GM23338 (cell line): ENCODE measurements at regions not wholly inside any gene's neighbourhood (a gene's known extent, or its start where the extent isn't known, plus 50 kb on each side); places are given as distances from the start of the nearest gene placed in this dataset.

Experiments used
- ATAC-seq: fragments of 200-7000 bp; cut with Tn5 transposase; 3 replicates; pipeline ENCODE4 v1.9.1; 2020
- DNase-seq: peaks from one replicate; pipeline ENCODE4 v3.0.0-alpha.2; 2015; ENCODE audit warnings: low spot score
- H2AFZ ChIP-seq: fragments of 200-600 bp; sonication (generic); 2 replicates; pipeline ENCODE4 v1.8.0; 2016; ENCODE audit warnings: antibody characterized with exemption, mild to moderate bottlenecking, moderate library complexity
- H3F3A ChIP-seq: fragments of 200-600 bp; sonication (generic); replicated peaks from 2 replicates; pipeline ENCODE4 v1.8.0; 2017; ENCODE audit warnings: antibody characterized with exemption, mixed run types, low read depth
- H3K27ac ChIP-seq: fragments of 200-600 bp; sonication (generic); 2 replicates; pipeline ENCODE4 v1.6.1; 2016; ENCODE audit warnings: low read depth
- H3K27me3 ChIP-seq: fragments of 200-600 bp; sonication (generic); 2 replicates; pipeline ENCODE4 v1.8.0; 2016; ENCODE audit warnings: mild to moderate bottlenecking, mixed run types, moderate library complexity; ENCODE audit not compliant: insufficient read depth
- H3K36me3 ChIP-seq: fragments of 200-600 bp; sonication (generic); 2 replicates; pipeline ENCODE4 v1.8.0; 2016; ENCODE audit warnings: mild to moderate bottlenecking; ENCODE audit not compliant: insufficient read depth
- H3K4me1 ChIP-seq: fragments of 200-600 bp; sonication (generic); 2 replicates; pipeline ENCODE4 v1.8.0; 2016; ENCODE audit warnings: mild to moderate bottlenecking, moderate library complexity; ENCODE audit not compliant: insufficient read depth
- H3K4me2 ChIP-seq: fragments of 200-600 bp; sonication (generic); 2 replicates; pipeline ENCODE4 v1.7.1; 2017; ENCODE audit warnings: mixed run types
- H3K4me3 ChIP-seq: fragments of 200-600 bp; sonication (generic); 2 replicates; pipeline ENCODE4 v1.6.1; 2016; ENCODE audit warnings: mixed run types
- H3K79me2 ChIP-seq: fragments of 200-600 bp; sonication (generic); replicated peaks from 2 replicates; pipeline ENCODE4 v1.8.0; 2017; ENCODE audit warnings: mild to moderate bottlenecking; ENCODE audit not compliant: insufficient read depth
- H3K9me2 ChIP-seq: fragments of 200-600 bp; sonication (generic); 2 replicates; pipeline ENCODE4 v1.8.0; 2017; ENCODE audit not compliant: insufficient read depth
- H4K20me1 ChIP-seq: fragments of 200-600 bp; sonication (generic); replicated peaks from 2 replicates; pipeline ENCODE4 v1.8.0; 2017; ENCODE audit warnings: mild to moderate bottlenecking; ENCODE audit not compliant: insufficient read depth
- H3K27ac Mint-ChIP-seq: 2 replicates; pipeline ENCODE4 v1.8.0; 2020; ENCODE audit warnings: inconsistent platforms, mild to moderate bottlenecking, moderate library complexity, mixed read lengths
- H3K27me3 Mint-ChIP-seq: 3 replicates; pipeline ENCODE4 v1.8.0; 2022; ENCODE audit warnings: low read depth, mild to moderate bottlenecking, moderate library complexity, mixed read lengths, inconsistent platforms; ENCODE audit not compliant: insufficient read depth, poor library complexity
- H3K36me3 Mint-ChIP-seq: 3 replicates; pipeline ENCODE4 v1.8.0; 2021; ENCODE audit warnings: low read depth, mild to moderate bottlenecking, inconsistent platforms, moderate library complexity, mixed read lengths
- H3K4me1 Mint-ChIP-seq: 3 replicates; pipeline ENCODE4 v1.8.0; 2020; ENCODE audit warnings: mild to moderate bottlenecking, inconsistent platforms, mixed read lengths
- H3K4me3 Mint-ChIP-seq: 3 replicates; pipeline ENCODE4 v1.8.0; 2021; ENCODE audit warnings: moderate library complexity, mild to moderate bottlenecking, inconsistent platforms, mixed read lengths
- H3K9me3 Mint-ChIP-seq: 3 replicates; pipeline ENCODE4 v1.8.0; 2020; ENCODE audit warnings: moderate library complexity, mild to moderate bottlenecking, inconsistent platforms, mixed read lengths
- CREB1 ChIP-seq: fragments of 250-450 bp; sonication (Bioruptor Pico); IDR thresholded peaks from 2 replicates; pipeline ENCODE4 v1.5.0; 2020; ENCODE audit warnings: low read depth, mild to moderate bottlenecking, moderate library complexity
- CTCF ChIP-seq, 2 experiments: fragments of 200-600 bp in 1 of 2; sonication (generic) in 1 of 2; conservative IDR thresholded peaks; 2 replicates each; pipeline versions ENCODE4 v1.5.1 to v1.6.1; 2016 to 2017; ENCODE audit warnings: antibody characterized with exemption in 2 of 2, low read depth in 2 of 2, mild to moderate bottlenecking in 2 of 2, moderate library complexity in 1 of 2
- EZH2 ChIP-seq: fragments of 200-600 bp; sonication (generic); IDR thresholded peaks from one replicate; pipeline ENCODE4 v1.8.0; 2017; ENCODE audit warnings: antibody characterized with exemption, mild to moderate bottlenecking, low read depth; ENCODE audit not compliant: unreplicated experiment
- JUNB ChIP-seq: IDR thresholded peaks from one replicate; pipeline ENCODE4 v1.6.1; 2016; ENCODE audit warnings: antibody characterized with exemption; ENCODE audit not compliant: unreplicated experiment
- NANOG ChIP-seq: IDR thresholded peaks from 2 replicates; pipeline ENCODE4 v1.6.1; 2016; ENCODE audit warnings: antibody characterized with exemption, borderline replicate concordance
- POLR2AphosphoS5 ChIP-seq: IDR thresholded peaks from 2 replicates; pipeline ENCODE4 v1.6.1; 2016; ENCODE audit warnings: antibody characterized with exemption, low read depth
- REST ChIP-seq: IDR thresholded peaks from one replicate; pipeline ENCODE4 v1.6.1; 2018; ENCODE audit warnings: antibody characterized with exemption; ENCODE audit not compliant: unreplicated experiment
- STAT1 ChIP-seq: IDR thresholded peaks from one replicate; pipeline ENCODE4 v1.6.1; 2016; ENCODE audit warnings: antibody characterized with exemption; ENCODE audit not compliant: unreplicated experiment
- ZNF114 ChIP-seq: fragments of 250-450 bp; sonication (Bioruptor Pico); IDR thresholded peaks from 2 replicates; pipeline ENCODE4 v1.5.0; 2020; ENCODE audit warnings: mild to moderate bottlenecking, moderate library complexity
- ZNF331 ChIP-seq: fragments of 250-450 bp; sonication (Bioruptor Pico); IDR thresholded peaks from 2 replicates; pipeline ENCODE4 v1.5.0; 2020; ENCODE audit warnings: low read depth, mild to moderate bottlenecking, moderate library complexity
- ZNF462 ChIP-seq: fragments of 250-450 bp; sonication (Bioruptor Pico); IDR thresholded peaks from 2 replicates; pipeline ENCODE4 v1.5.0; 2020; ENCODE audit warnings: mild to moderate bottlenecking, moderate library complexity

GRCh38 chr4:149279331-149279730 is 536.3 kb downstream of the IQCM start:
- no peaks in the 10 kb centered on the region for H3K4me1 ChIP-seq
- no peaks in the 10 kb centered on the region for H3F3A ChIP-seq
- no peak for ATAC-seq
- TF ChIP-seq NANOG, result no peak
- no peak for TF ChIP-seq CREB1 (CRISPR knock-in tag)
- no peak for TF ChIP-seq ZNF114
- TF ChIP-seq STAT1, result no peak
- no peaks in the 10 kb centered on the region for H3K4me1 Mint-ChIP-seq
- H3K27ac Mint-ChIP-seq, result no peak overlapping the region
- no peaks in the 10 kb centered on the region for H3K79me2 ChIP-seq
- H3K36me3 Mint-ChIP-seq, result no peaks in the 10 kb centered on the region
- no peaks in the 10 kb centered on the region for H3K9me3 Mint-ChIP-seq
- H3K4me3 Mint-ChIP-seq, result no peak overlapping the region
- H3K36me3 ChIP-seq, result no peaks in the 10 kb centered on the region
- H2AFZ ChIP-seq, result no peak overlapping the region
- no peak overlapping the region for H3K4me3 ChIP-seq
- DNase-seq, result no peak
- H3K27me3 Mint-ChIP-seq, result no peaks in the 10 kb centered on the region
- H3K4me2 ChIP-seq, result no peak overlapping the region
- H3K27ac ChIP-seq, result no peak overlapping the region
- no peaks in the 10 kb centered on the region for H4K20me1 ChIP-seq
- H3K27me3 ChIP-seq, result no peaks in the 10 kb centered on the region
- H3K9me2 ChIP-seq, result no peaks in the 10 kb centered on the region

GRCh38 chr4:149277705-149278104 is 537.9 kb downstream of the IQCM start:
- Mint-ChIP-seq H3K27ac (no peak overlapping the region), H3K36me3 (no peaks in the 10 kb centered on the region), H3K27me3 (no peaks in the 10 kb centered on the region), H3K4me1 (no peaks in the 10 kb centered on the region), H3K9me3 (no peaks in the 10 kb centered on the region), H3K4me3 (no peak overlapping the region)
- no peak overlapping the region for H2AFZ ChIP-seq
- no peaks in the 10 kb centered on the region for H3F3A ChIP-seq
- H3K4me2 ChIP-seq, result no peak overlapping the region
- H3K27me3 ChIP-seq, result no peaks in the 10 kb centered on the region
- ATAC-seq (no peak), DNase-seq (no peak)
- peaks cover 6% of the 10 kb centered on the region; the same call in 1 of the 2 replicates for H3K9me2 ChIP-seq
- no peaks in the 10 kb centered on the region for H3K79me2 ChIP-seq
- no peak overlapping the region for H3K27ac ChIP-seq
- H4K20me1 ChIP-seq, result no peaks in the 10 kb centered on the region
- no peak overlapping the region for H3K4me3 ChIP-seq
- no peaks in the 10 kb centered on the region for H3K36me3 ChIP-seq
- H3K4me1 ChIP-seq, result no peaks in the 10 kb centered on the region
- TF ChIP-seq REST (no peak), ZNF114 (no peak), EZH2 (no peak), CTCF (conservative IDR thresholded peaks at IDR 0.05; ENCODE audit: low read depth in 2 of 2) (no peak), JUNB (no peak), ZNF462 (no peak), ZNF331 (CRISPR knock-in tag) (no peak), CREB1 (CRISPR knock-in tag) (no peak), POLR2AphosphoS5 (no peak)
